PC-9 (cell line): ENCODE measurements at regions not wholly inside any gene's neighbourhood (a gene's known extent, or its start where the extent isn't known, plus 50 kb on each side); places are given as distances from the start of the nearest gene placed in this dataset.
"Not testable (repeated sequence)": the region's sequence is repeated elsewhere in the genome, so short reads cannot be mapped to it uniquely, and the experiment has no call there.

ENCODE experiments used
- BruUV-seq: library from RNA; stranded (reverse); fragments of 400-500 nt; replicated peaks from 2 replicates; lab custom pipeline; 2021; lab: Mats Ljungman, UMichigan
- CTCF ChIA-PET: fragments of 300-600 bp; sonication (Branson Sonifier 250); formaldehyde crosslinking; loops from one replicate; lab custom pipeline; 2022; ENCODE audit warnings: antibody characterized with exemption; lab: Charles Lee
- POLR2A ChIA-PET: fragments of 300-600 bp; sonication (Branson Sonifier 250); formaldehyde crosslinking; loops from one replicate; lab custom pipeline; 2022; ENCODE audit warnings: antibody characterized with exemption; ENCODE audit not compliant: unreplicated experiment; lab: Charles Lee
- DNase-seq, 2 experiments: peaks; one replicate each; pipeline versions ENCODE4 v3.0.0 to v3.0.0-alpha.2; 2015 to 2022; ENCODE audit warnings: mixed read lengths in 1 of 2
- H2AFZ ChIP-seq: fragments of 200-600 bp; sonication (generic); 2 replicates; pipeline ENCODE4 v1.8.1; 2017; ENCODE audit warnings: antibody characterized with exemption
- H3F3A ChIP-seq: fragments of 200-600 bp; sonication (generic); 2 replicates; pipeline ENCODE4 v1.8.1; 2017; ENCODE audit warnings: antibody characterized with exemption, mild to moderate bottlenecking, low read depth; ENCODE audit not compliant: insufficient read depth
- H3K27ac ChIP-seq: fragments of 200-600 bp; sonication (generic); 2 replicates; pipeline ENCODE4 v1.6.1; 2016; ENCODE audit warnings: mixed run types
- H3K27me3 ChIP-seq: fragments of 200-600 bp; sonication (generic); 2 replicates; pipeline ENCODE4 v1.6.1; 2016; ENCODE audit warnings: low read depth, mixed run types; ENCODE audit not compliant: insufficient read depth
- H3K36me3 ChIP-seq: fragments of 200-600 bp; sonication (generic); 2 replicates; pipeline ENCODE4 v1.6.1; 2016; ENCODE audit warnings: low read depth, mixed run types
- H3K4me1 ChIP-seq: fragments of 200-600 bp; sonication (generic); replicated peaks from 2 replicates; pipeline ENCODE4 v1.6.1; 2016; ENCODE audit warnings: mixed run types; ENCODE audit not compliant: insufficient read depth
- H3K4me2 ChIP-seq: fragments of 200-600 bp; sonication (generic); 2 replicates; pipeline ENCODE4 v1.6.1; 2017; ENCODE audit warnings: mixed run types
- H3K4me3 ChIP-seq: fragments of 200-600 bp; sonication (generic); 2 replicates; pipeline ENCODE4 v1.6.1; 2016; ENCODE audit warnings: mixed run types
- H3K79me2 ChIP-seq: fragments of 200-600 bp; sonication (generic); 2 replicates; pipeline ENCODE4 v1.6.1; 2017; ENCODE audit warnings: low read depth, mixed run types
- H3K9me2 ChIP-seq: fragments of 200-600 bp; sonication (generic); 2 replicates; pipeline ENCODE4 v1.8.1; 2017; ENCODE audit warnings: mild to moderate bottlenecking; ENCODE audit not compliant: insufficient read depth
- H3K9me3 ChIP-seq: fragments of 200-600 bp; sonication (generic); 2 replicates; pipeline ENCODE4 v1.8.1; 2016; ENCODE audit warnings: low read depth; ENCODE audit not compliant: insufficient read depth
- H4K20me1 ChIP-seq: fragments of 200-600 bp; sonication (generic); 2 replicates; pipeline ENCODE4 v1.8.1; 2017; ENCODE audit not compliant: insufficient read depth
- CTCF ChIP-seq: fragments of 200-600 bp; sonication (generic); conservative IDR thresholded peaks from 2 replicates; pipeline ENCODE4 v1.6.1; 2017; ENCODE audit warnings: mixed run types, antibody characterized with exemption, mild to moderate bottlenecking, moderate library complexity
- EZH2 ChIP-seq: fragments of 200-600 bp; sonication (generic); IDR thresholded peaks from 2 replicates; pipeline ENCODE4 v1.8.0; 2017; ENCODE audit warnings: antibody characterized with exemption, low read depth
- intact Hi-C: fragments of 100-400 bp; cut with micrococcal nuclease; formaldehyde crosslinking; loops from one replicate; pipeline ENCODE4 v1.10.0; 2022; ENCODE audit not compliant: unreplicated experiment

GRCh38 chr13:31399690-31400089, 199.9 kb downstream of the B3GLCT start:
- DNase-seq = no peak
- no peak overlapping the region for H3K27ac ChIP-seq
- H3K36me3 ChIP-seq = no peaks in the 10 kb centered on the region
- H3K4me1 ChIP-seq = no peaks in the 10 kb centered on the region
- H3K4me3 ChIP-seq = no peak overlapping the region
- no TSS peak for BruUV-seq
- CTCF ChIA-PET = no interaction called here
- intact Hi-C loops = no loop called here
- no peak overlapping the region for H2AFZ ChIP-seq
- H3K27me3 ChIP-seq = no peaks in the 10 kb centered on the region; the same call in 1 of the 2 replicates
- H3K4me2 ChIP-seq = no peak overlapping the region
- H3K9me3 ChIP-seq = no peaks in the 10 kb centered on the region; the same call in 1 of the 2 replicates
- no peaks in the 10 kb centered on the region for H4K20me1 ChIP-seq
- no peaks in the 10 kb centered on the region for H3K9me2 ChIP-seq
- TF ChIP-seq CTCF (no peak), EZH2 (no peak)
- no peaks in the 10 kb centered on the region for H3F3A ChIP-seq
- POLR2A ChIA-PET = no interaction called here
- H3K79me2 ChIP-seq = no peaks in the 10 kb centered on the region

GRCh38 chr13:31403711-31404110, 203.9 kb downstream of the B3GLCT start:
- intact Hi-C loops = not testable (repeated sequence)

GRCh38 chr13:31408927-31409326, 209.2 kb downstream of the B3GLCT start:
- BruUV-seq = no TSS peak
- CTCF ChIA-PET = no interaction called here
- POLR2A ChIA-PET = no interaction called here

More at GRCh38 chr13:31403711-31404110, 203.9 kb downstream of the B3GLCT start:
- H3K27ac ChIP-seq, BruUV-seq, H3F3A ChIP-seq, H3K9me2 ChIP-seq, H4K20me1 ChIP-seq, H3K79me2 ChIP-seq, H3K27me3 ChIP-seq, H3K9me3 ChIP-seq, DNase-seq, H3K36me3 ChIP-seq, POLR2A ChIA-PET, H3K4me1 ChIP-seq, H2AFZ ChIP-seq, H3K4me3 ChIP-seq, H3K4me2 ChIP-seq: not testable (repeated sequence)
- CTCF ChIA-PET = interaction anchor here (0.6 kb wide), 1 partner anchor 1178 kb away, joined by 3 read pairs; no protein-coding TSS in a partner anchor

More at GRCh38 chr13:31408927-31409326, 209.2 kb downstream of the B3GLCT start:
- TF ChIP-seq CTCF = no peak
- TF ChIP-seq EZH2 = no peak
- Histone ChIP-seq H3K79me2 (no peaks in the 10 kb centered on the region), H3K4me2 (no peak overlapping the region), H3F3A (no peaks in the 10 kb centered on the region), H3K9me3 (no peaks in the 10 kb centered on the region; the same call in 1 of the 2 replicates), H3K4me3 (no peak overlapping the region), H3K9me2 (no peaks in the 10 kb centered on the region), H3K4me1 (no peaks in the 10 kb centered on the region), H3K27me3 (peaks cover 36% of the 10 kb centered on the region), H4K20me1 (no peaks in the 10 kb centered on the region), H3K27ac (no peak overlapping the region), H2AFZ (no peak overlapping the region), H3K36me3 (no peaks in the 10 kb centered on the region)
- intact Hi-C loops = no loop called here
- DNase-seq = no peak
